ENCODE measurements at regions not wholly inside any gene's neighbourhood (a gene's known extent, or its start where the extent isn't known, plus 50 kb on each side); places are given as distances from the start of the nearest gene placed in this dataset.

DNA sequence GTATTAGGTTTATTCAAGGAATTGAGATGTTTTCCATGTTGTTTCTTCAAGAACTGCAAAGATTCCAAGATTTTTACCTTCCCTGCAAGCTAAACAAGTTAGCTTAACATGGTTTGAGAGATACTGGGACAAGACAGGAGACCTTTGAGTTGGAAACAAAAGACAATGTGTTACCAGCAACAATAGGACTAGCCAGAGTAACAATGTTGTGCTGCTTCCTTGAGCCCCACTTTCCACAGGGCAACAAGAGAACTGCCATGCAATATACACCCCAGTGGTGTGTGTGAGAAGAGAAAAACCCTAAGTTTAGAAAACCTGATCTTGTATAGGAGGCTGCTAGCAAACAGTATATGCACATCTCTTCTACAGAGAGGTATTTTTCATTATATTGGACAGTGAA lies 264.6 kb downstream of the PCDH20 start:
- TF ChIP-seq CTCF (IDR thresholded peaks at IDR 0.05 in 2 of 3, conservative IDR thresholded peaks at IDR 0.05 in 1 of 3; ENCODE audit: control insufficient read depth in 2 of 3, extremely low read depth in 1 of 3, insufficient read depth in 1 of 3, low read depth in 3 of 3, low read length in 3 of 3) (no peak), SMC3 (IDR thresholded peaks at IDR 0.05; ENCODE audit: borderline replicate concordance, low read length) (no peak), SIX5 (IDR thresholded peaks at IDR 0.05; ENCODE audit: low read depth, low read length, severe bottlenecking) (no peak), POLR2AphosphoS5 (IDR thresholded peaks at IDR 0.05; ENCODE audit: low read length) (no peak), CEBPB (IDR thresholded peaks at IDR 0.05; ENCODE audit: borderline replicate concordance in 1 of 2, low read depth in 2 of 2, low read length in 2 of 2) (no peak), CBX3 (IDR thresholded peaks at IDR 0.05; ENCODE audit: borderline replicate concordance, low read depth) (no peak), EZH2 (IDR thresholded peaks at IDR 0.05; ENCODE audit: borderline replicate concordance, control insufficient read depth, low read depth, low read length) (no peak), POLR2A (IDR thresholded peaks at IDR 0.05; ENCODE audit: low read depth, low read length) (no peak), SP1 (IDR thresholded peaks at IDR 0.05; ENCODE audit: low read depth, low read length) (no peak), YY1 (IDR thresholded peaks at IDR 0.05; ENCODE audit: low read depth, low read length) (no peak)

Measured in GM12878 (cell line).